Upper lobe of left lung (tissue), 6 donors: ENCODE measurements at regions not wholly inside any gene's neighbourhood (a gene's known extent, or its start where the extent isn't known, plus 50 kb on each side); places are given as distances from the start of the nearest gene placed in this dataset.

Source experiments
- ATAC-seq, 2 donors: fragments of 200-7000 bp; cut with Tn5 transposase; one replicate each; pipeline ENCODE4 v1.9.1; 2022; ENCODE audit warnings: mild to moderate bottlenecking in 2 of 2, moderate library complexity in 2 of 2; ENCODE audit not compliant: low FRiP score in 2 of 2
- DNase-seq, 2 donors: peaks; one replicate each; pipeline ENCODE4 v3.0.0-alpha.2; 2019 to 2020
- H3K27ac ChIP-seq, 4 donors: fragments of 200-600 bp; sonication (generic); one replicate each; pipeline ENCODE4 v1.5.1; 2016 to 2019
- H3K27me3 ChIP-seq, 4 donors: fragments of 200-600 bp; sonication (generic); one replicate each; pipeline ENCODE4 v1.5.1; 2017 to 2019
- H3K36me3 ChIP-seq, 4 donors: fragments of 200-600 bp; sonication (generic); one replicate each; pipeline ENCODE4 v1.5.1; 2016 to 2019
- H3K4me1 ChIP-seq, 4 donors: fragments of 200-600 bp; sonication (generic); one replicate each; pipeline ENCODE4 v1.5.1; 2018 to 2019
- H3K4me3 ChIP-seq, 4 donors: fragments of 200-600 bp; sonication (generic); one replicate each; pipeline ENCODE4 v1.5.1; 2017 to 2019; ENCODE audit warnings: mild to moderate bottlenecking in 2 of 4, moderate library complexity in 1 of 4
- H3K9me3 ChIP-seq, 4 donors: fragments of 200-600 bp; sonication (generic); one replicate each; pipeline ENCODE4 v1.5.1; 2018 to 2019
- EP300 ChIP-seq, 4 donors: sonication (generic); formaldehyde crosslinking; IDR thresholded peaks; one replicate each; pipeline ENCODE4 v1.5.1; 2017; ENCODE audit warnings: antibody characterized with exemption in 4 of 4, control low read depth in 2 of 4
- POLR2A ChIP-seq, 4 donors: fragments of 450-650 bp; IDR thresholded peaks; one replicate each; pipeline ENCODE4 v1.5.1; 2016 to 2017; ENCODE audit warnings: antibody characterized with exemption in 4 of 4, mild to moderate bottlenecking in 2 of 4
- POLR2AphosphoS5 ChIP-seq, 2 donors: sonication (generic); formaldehyde crosslinking; IDR thresholded peaks; one replicate each; pipeline ENCODE4 v1.5.1; 2017; ENCODE audit warnings: antibody characterized with exemption in 2 of 2
- WGBS, 2 donors: methylation state at CpG; one replicate each; pipeline ENCODE4 v1.1.5; 2017 to 2018; 5-methylcytosine and 5-hydroxymethylcytosine counted together
- TF ChIP-seq, protein P1 (sequence below), 6 experiments: fragments of 450-650 bp in 4 of 6; fragments of 200-600 bp in 2 of 6; sonication (generic) in 2 of 6; IDR thresholded peaks; one replicate each; pipeline ENCODE4 v1.5.1; 2016 to 2019; ENCODE audit warnings: antibody characterized with exemption in 6 of 6
- donor health status: DM: no; HTN: no; CAD: no; lungs with moderate emphysema.
- donor health status: DM: no; HTN: yes; CAD: no; lungs with severe emphysema.

DNA sequence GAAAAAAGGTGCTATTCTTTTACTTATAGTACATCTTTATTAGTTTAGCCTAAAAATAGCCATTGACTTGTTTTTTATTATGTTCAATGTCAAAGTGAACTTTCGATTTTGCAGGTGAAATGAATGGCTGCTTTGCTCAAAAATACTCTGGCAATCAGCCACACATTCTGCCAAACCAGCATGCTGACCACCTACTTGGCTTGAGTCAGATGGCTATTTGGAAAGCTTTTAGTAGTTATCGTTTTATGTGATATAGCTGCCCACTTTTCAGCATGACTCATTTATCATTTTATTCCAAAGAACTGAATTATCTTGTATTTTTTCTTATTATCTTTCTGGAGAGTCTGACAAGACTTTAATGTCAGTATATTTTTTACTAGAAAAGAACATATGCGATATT is 1615.8 kb upstream of the TMEFF2 start:
- TF ChIP-seq POLR2A (IDR thresholded peaks at IDR 0.05) (no peak), EP300 (IDR thresholded peaks at IDR 0.05) (no peak), POLR2AphosphoS5 (IDR thresholded peaks at IDR 0.05) (no peak)
- TF ChIP-seq, protein P1, sequence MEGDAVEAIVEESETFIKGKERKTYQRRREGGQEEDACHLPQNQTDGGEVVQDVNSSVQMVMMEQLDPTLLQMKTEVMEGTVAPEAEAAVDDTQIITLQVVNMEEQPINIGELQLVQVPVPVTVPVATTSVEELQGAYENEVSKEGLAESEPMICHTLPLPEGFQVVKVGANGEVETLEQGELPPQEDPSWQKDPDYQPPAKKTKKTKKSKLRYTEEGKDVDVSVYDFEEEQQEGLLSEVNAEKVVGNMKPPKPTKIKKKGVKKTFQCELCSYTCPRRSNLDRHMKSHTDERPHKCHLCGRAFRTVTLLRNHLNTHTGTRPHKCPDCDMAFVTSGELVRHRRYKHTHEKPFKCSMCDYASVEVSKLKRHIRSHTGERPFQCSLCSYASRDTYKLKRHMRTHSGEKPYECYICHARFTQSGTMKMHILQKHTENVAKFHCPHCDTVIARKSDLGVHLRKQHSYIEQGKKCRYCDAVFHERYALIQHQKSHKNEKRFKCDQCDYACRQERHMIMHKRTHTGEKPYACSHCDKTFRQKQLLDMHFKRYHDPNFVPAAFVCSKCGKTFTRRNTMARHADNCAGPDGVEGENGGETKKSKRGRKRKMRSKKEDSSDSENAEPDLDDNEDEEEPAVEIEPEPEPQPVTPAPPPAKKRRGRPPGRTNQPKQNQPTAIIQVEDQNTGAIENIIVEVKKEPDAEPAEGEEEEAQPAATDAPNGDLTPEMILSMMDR (IDR thresholded peaks at IDR 0.05), result no peak
- no peak overlapping the region for H3K4me3 ChIP-seq
- no peaks in the 10 kb centered on the region for H3K36me3 ChIP-seq
- H3K27ac ChIP-seq, result no peak overlapping the region
- H3K27me3 ChIP-seq, result no peaks in the 10 kb centered on the region
- 71 to 72% methylated on average over 3 of the region's 3 CpGs for WGBS, 2 donors
- DNase-seq, result no peak
- H3K4me1 ChIP-seq, result no peaks in the 10 kb centered on the region
- no peak for ATAC-seq
- H3K9me3 ChIP-seq, result no peaks in the 10 kb centered on the region

- WGBS, 2 donors, result 98 to 100% methylated on average over 1 of the region's 1 CpG
- no peaks in the 10 kb centered on the region for H3K4me1 ChIP-seq
- H3K9me3 ChIP-seq, result no peaks in the 10 kb centered on the region
- H3K4me3 ChIP-seq, result no peak overlapping the region
- no peaks in the 10 kb centered on the region for H3K27me3 ChIP-seq
- H3K36me3 ChIP-seq, result no peaks in the 10 kb centered on the region
- no peak overlapping the region for H3K27ac ChIP-seq
- ATAC-seq (no peak), DNase-seq (no peak)
- TF ChIP-seq EP300 (IDR thresholded peaks at IDR 0.05) (no peak), POLR2A (IDR thresholded peaks at IDR 0.05) (no peak), POLR2AphosphoS5 (IDR thresholded peaks at IDR 0.05) (no peak)
- TF ChIP-seq, protein P1 (IDR thresholded peaks at IDR 0.05), result no peak
Observed at GRCh38 chr2:193808877-193809276, 1614.1 kb upstream of the TMEFF2 start.

DNA sequence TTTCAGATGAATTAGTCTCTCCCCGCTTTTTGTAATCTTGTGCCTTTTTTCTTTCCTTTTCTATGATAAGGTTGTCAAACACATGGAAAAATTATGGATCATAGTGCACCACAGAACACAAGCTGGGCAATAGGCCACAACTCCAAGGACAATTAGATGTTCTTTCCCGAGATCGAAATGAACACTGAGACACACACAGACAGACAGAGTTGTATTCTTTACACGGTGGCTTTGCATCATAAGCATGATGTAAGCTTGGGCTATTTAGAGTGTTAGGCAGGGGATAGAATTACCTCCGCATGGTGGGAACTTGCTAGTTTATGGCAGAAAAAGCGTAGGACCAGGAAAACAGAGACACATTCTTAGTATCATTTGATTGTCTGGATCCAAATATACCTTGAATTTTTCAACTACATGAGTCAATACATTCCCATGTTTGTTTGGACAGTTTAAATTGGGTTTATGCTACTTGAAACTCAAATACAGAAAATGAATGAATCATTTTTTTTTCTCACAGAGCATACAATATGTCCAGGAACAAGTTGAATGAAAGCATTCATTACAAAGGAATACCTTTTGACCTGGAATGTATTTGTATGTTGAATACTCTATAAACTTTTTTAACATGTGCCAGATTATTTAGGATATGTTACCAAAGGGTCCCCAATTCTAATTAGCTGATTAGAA is 1611.5 kb upstream of the TMEFF2 start:
- Histone ChIP-seq H3K4me1 (no peaks in the 10 kb centered on the region), H3K27ac (no peak overlapping the region), H3K9me3 (no peaks in the 10 kb centered on the region), H3K27me3 (no peaks in the 10 kb centered on the region), H3K4me3 (no peak overlapping the region), H3K36me3 (no peaks in the 10 kb centered on the region)
- ATAC-seq, result no peak
- 78 to 80% methylated on average over 6 of the region's 6 CpGs for WGBS, 2 donors
- no peak for DNase-seq
- no peak for TF ChIP-seq POLR2A (IDR thresholded peaks at IDR 0.05)
- TF ChIP-seq POLR2AphosphoS5 (IDR thresholded peaks at IDR 0.05), result no peak

DNA sequence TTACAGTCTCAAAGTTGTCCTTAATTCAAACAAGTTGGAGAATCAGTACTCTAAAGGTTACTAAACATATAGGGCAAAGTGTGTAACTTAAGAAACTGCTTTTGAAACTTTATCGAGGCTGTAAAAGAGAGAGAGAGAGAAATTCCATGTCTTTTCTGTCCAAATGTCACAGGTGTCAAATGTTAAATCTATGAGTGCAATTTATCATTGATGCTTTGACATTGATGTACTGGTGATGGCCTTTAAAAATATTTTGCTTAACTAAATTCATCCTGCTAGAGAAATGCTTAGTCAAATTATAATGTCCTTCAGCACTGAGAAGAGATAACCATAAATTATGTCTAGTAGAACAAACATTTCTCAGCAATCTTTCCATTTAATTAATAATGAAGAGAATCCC is 1602.1 kb upstream of the TMEFF2 start:
- Histone ChIP-seq H3K27ac (no peak overlapping the region), H3K4me3 (no peak overlapping the region), H3K27me3 (no peaks in the 10 kb centered on the region), H3K9me3 (no peaks in the 10 kb centered on the region), H3K4me1 (no peaks in the 10 kb centered on the region), H3K36me3 (no peaks in the 10 kb centered on the region)
- no peak for TF ChIP-seq POLR2AphosphoS5 (IDR thresholded peaks at IDR 0.05)
- ATAC-seq, result no peak
- 70 to 81% methylated on average over 1 of the region's 1 CpG for WGBS, 2 donors
- DNase-seq, result no peak

GRCh38 chr2:193793914-193794313 is 1599.2 kb upstream of the TMEFF2 start:
- no peak overlapping the region for H3K27ac ChIP-seq
- no peaks in the 10 kb centered on the region for H3K27me3 ChIP-seq
- H3K9me3 ChIP-seq, result no peaks in the 10 kb centered on the region
- TF ChIP-seq POLR2A (IDR thresholded peaks at IDR 0.05) (no peak), POLR2AphosphoS5 (IDR thresholded peaks at IDR 0.05) (no peak), EP300 (IDR thresholded peaks at IDR 0.05) (no peak)
- TF ChIP-seq, protein P1 (IDR thresholded peaks at IDR 0.05), result no peak
- WGBS, 2 donors, result 60 to 84% methylated on average over 6 of the region's 6 CpGs
- no peaks in the 10 kb centered on the region for H3K4me1 ChIP-seq
- DNase-seq, result no peak
- H3K36me3 ChIP-seq, result no peaks in the 10 kb centered on the region
- no peak for ATAC-seq
- H3K4me3 ChIP-seq, result no peak overlapping the region

GRCh38 chr2:193783681-193784080 is 1588.9 kb upstream of the TMEFF2 start:
- ATAC-seq (no peak), DNase-seq (no peak)
- WGBS, 2 donors, result 46 to 47% methylated on average over 2 of the region's 2 CpGs
- Histone ChIP-seq H3K27ac (no peak overlapping the region), H3K36me3 (no peaks in the 10 kb centered on the region), H3K4me3 (no peak overlapping the region), H3K4me1 (no peaks in the 10 kb centered on the region), H3K9me3 (no peaks in the 10 kb centered on the region), H3K27me3 (no peaks in the 10 kb centered on the region)
- TF ChIP-seq, protein P1 (IDR thresholded peaks at IDR 0.05), result no peak
- TF ChIP-seq POLR2AphosphoS5 (IDR thresholded peaks at IDR 0.05), result no peak
- TF ChIP-seq EP300 (IDR thresholded peaks at IDR 0.05), result no peak
- no peak for TF ChIP-seq POLR2A (IDR thresholded peaks at IDR 0.05)
